GM18519 (cell line): ENCODE measurements at regions not wholly inside any gene's neighbourhood (a gene's known extent, or its start where the extent isn't known, plus 50 kb on each side); places are given as distances from the start of the nearest gene placed in this dataset.

Source experiments
- ATAC-seq: cut with Tn5 transposase; IDR thresholded peaks from one replicate; pipeline ENCODE4 v1.9.1; 2021; ENCODE audit warnings: mild to moderate bottlenecking, moderate library complexity; ENCODE audit not compliant: unreplicated experiment, low FRiP score

DNA sequence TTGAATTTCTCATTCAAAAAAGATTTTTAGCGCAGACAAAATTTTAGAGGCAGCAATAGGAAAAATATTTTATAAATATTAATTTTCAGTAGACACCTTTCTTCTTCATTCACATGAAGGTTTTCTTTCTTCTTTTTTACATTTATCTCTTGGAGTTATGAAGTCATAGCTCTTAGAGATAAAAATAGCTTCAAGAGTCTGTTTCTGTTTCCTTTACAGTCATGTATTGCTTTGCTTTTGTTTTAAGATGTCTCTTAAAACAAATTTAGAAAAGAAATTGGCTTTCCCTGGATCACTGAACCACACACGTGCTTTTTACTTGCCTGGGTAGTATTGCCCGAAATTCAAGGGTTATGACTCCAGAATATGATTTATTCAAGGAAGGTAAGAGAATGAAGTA, 369.9 kb upstream of the LRRC7 start:
- no peak for ATAC-seq

DNA sequence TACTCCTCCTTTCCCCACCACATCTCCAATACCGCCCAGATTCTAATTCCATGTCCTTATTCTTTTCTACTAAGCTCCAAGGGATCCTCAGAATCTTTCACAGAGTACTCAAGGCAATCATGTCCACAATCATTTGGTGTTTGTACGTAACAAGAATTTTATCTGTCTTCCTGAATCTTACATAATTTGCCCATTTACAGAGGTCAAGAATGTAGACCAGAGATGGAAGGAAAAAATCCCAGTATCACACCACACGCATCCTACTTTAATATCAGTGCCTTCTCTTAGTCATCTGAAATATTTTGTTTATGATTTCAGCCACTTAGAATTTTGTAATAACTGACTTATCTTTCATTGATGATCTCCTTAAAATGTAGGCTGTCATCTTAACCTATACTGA, 366.0 kb upstream of the LRRC7 start:
- ATAC-seq, result no peak

DNA sequence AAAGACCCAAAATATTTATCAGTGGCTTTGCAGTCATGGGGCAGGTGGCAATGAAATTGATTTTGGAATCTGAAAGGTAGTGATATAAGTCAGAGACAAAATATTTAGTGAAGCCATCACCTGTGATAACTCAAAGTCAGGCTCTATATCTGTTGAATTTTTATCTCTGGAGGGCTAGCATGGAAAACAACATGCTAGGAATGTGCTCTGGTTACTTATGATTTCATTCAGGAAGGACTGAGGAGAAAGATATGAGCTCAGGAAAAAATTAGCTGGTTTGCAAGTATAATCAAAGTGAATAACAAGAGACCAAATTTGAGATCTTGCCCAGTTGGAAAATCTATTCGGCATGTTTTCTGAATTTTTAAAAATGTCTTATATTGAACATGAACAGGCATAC, 364.6 kb upstream of the LRRC7 start:
- ATAC-seq, result no peak

DNA sequence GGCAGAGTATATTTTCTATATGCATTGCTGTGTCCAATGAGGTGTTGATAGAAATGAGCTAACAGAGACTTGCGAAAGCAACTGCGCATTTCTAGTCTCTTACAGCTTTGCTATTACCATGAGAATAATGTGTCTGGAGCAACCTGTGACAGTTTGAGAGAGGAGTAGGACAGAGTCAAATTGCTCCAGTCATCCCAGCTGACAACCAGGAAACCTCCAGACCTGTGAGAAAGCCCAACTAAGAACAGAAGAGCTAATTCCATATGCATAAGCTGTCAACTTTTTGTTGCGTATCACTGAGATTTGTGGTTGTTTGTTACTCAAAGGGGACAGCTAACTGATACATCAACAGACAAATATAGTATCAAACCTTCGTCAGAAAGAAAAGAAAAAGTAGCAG, 354.1 kb upstream of the LRRC7 start:
- ATAC-seq, result no peak

DNA sequence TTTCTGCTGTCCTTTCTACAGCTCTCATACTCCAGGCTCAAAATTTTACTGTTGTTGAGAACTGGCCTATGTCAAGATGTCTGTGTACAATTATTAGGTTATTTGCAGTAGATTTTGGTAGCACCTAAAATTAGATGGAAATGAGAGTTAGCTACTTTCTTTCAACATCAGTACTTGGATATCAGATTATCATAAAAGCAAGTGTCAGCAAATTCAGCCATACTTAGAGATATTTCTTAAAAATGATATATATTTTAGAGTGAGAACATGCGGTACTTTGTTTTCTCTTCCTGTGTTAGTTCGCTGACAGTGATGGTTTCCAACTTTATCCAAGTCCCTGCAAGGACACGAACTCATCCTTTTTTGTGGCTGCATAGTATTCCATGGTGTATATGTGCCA, 351.8 kb upstream of the LRRC7 start:
- no peak for ATAC-seq

DNA sequence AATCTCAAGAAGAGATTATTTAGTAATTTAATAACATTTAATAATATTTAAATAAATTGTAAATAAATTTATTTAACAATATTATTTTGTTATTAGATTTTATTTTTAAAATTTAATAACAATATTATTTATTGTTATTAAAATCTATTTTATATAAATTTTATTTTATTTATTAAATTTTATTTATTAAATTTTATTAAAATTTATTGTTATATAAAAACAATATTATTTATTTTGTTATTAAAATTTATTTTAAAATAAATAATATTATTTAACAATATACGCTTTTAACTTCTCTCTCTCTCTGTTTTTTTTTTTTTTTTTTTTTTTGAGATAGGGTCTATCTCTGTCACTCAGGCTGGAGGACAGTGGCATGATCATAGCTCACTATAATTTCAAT, 347.1 kb upstream of the LRRC7 start:
- no peak for ATAC-seq

DNA sequence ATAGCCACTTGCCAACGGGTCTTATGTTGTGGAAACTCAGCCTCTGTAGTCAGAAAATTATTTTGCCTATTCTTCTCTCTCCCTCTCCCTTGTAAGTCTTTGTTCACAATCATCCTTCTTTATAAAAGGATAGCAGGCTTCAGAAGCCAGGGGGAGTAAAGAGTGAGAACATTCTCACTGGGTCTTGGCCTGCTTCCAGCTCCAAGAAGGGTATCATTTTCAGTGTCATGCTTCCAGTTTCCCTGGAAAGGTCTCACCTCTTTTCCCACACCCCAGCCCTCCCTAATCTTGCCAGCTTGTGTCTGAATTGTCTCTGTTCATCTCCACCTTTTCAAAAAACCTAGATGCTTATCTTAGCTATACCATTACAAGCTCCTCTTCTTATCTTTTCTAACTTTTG, 346.2 kb upstream of the LRRC7 start:
- no peak for ATAC-seq

DNA sequence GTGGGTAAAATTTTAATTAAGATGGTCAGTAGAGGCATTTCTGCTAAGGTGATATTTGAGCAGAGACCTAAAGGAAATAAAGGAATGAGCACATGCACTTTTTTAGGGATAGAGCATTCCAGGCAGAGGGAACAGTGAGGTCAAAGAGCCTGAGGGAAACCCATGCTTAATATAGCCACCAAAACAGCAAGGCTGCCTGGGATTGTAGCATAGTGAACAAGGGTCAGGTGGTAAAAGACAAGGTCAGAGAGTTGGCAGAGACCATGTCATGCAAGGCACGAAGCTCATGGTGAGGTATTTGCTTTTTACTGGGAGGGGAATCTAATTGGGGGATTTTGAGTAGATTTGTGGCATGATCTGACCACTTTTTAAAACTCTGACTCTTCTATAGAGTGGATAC, 344.6 kb upstream of the LRRC7 start:
- no peak for ATAC-seq

DNA sequence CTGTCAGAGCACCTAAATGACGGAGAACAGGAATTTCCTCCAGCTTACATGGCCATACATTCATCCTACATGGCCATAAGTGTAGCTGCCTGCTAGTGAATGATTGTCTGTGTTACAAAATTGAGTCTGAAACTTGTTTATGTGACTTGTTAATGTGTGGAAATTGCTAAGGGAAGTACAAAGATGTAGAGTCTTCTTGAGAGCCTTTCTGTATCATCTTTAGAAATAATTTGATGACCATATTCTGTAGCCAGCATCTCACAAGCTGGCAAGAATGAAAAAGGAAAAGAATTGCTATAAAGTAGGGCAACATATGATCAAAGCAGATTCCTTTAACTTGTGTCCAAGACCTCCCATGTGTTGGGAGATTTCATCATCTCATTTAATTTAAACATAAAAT, 339.2 kb upstream of the LRRC7 start:
- no peak for ATAC-seq

DNA sequence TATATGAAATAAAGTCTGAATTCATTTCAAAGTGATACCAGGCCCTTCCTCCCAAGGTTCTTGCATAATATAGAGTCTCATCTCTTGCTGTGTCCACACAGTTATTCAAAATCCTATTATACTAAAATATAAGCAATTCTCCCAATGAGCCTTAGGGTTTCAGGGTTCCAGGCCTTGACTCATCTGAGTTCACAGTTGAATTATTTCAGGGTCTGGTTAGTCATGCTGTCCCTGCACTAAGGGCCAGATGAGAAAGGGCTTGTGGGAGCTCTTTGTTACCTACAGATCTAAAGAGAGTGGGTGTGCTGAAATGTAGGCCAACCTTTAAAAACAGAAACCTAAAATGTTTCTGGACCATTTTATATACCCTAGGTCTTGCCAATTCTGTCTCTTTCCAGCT, 337.5 kb upstream of the LRRC7 start:
- ATAC-seq, result no peak

DNA sequence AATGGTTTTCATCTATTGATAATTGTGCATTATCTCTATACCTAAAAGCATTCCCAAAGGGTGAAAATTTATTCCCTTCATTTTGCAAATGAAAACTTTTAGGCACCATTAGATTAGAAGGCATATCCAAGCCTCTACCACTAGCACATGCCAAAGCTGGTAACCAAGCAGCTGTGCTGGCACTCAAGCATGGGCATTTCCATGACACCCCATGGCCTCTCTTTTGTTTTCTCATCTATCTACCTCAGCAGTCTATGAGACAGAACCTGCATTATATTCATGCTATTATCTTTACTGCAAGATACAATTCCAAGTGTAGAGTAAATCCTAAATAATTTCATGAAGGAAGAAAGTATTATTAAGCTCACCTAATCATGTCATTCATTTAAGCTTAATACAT, 334.3 kb upstream of the LRRC7 start:
- no peak for ATAC-seq

DNA sequence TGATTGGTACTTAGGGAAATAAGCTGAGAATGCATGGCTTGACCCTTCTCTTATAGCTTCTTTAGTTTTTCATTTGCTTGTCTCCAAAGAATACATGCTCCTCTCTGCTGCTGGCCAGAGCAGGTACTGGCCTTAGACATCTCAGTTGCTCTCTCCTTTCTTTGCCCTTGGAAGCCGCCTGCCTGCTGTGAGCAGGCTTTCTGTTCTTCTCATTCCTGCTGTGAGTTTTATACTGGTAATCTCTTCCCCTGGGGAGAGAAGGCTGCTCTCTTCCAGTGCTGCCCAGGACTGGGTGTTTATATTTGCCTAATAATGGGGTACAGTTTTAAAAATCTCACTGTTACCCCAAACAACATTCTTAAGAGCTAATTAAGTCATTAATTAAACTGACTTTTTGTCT, 323.5 kb upstream of the LRRC7 start:
- ATAC-seq, result no peak

DNA sequence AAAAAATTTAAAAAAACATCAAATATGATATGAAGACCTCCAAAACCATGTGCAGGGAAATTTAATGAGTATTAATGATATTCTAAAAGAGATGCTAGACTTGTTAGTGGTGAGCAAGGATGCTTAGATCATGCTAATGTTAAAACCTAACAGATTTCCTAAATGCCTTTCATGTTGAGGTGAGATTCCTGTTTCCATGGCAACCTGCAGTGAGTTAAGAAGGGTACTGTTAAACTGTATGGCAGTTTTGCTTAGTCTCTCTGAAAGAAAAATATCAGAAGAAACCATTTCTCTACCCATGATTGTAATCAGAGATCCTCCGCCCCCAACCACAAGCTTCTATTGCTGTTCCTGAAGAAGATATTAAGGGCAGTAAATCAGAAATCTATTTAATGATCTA, 321.6 kb upstream of the LRRC7 start:
- no peak for ATAC-seq

DNA sequence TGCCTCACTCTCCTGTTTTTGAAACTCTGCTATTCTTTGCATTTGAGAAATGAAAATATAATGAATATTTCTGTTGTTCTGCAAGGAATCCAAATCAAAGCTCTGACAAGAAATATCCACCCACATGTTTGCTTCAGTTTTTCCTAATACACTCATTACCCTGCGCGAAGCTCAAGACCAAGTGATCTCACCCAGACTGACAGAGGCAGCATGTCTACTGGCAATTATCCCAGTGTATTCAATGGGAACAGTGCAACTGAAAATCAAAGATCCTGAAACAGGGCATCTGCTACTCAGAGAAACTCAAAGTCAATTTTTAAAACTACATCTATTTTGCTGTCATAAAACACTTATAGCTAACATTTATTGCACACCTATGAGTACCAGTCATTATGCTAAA, 321.0 kb upstream of the LRRC7 start:
- ATAC-seq, result no peak

DNA sequence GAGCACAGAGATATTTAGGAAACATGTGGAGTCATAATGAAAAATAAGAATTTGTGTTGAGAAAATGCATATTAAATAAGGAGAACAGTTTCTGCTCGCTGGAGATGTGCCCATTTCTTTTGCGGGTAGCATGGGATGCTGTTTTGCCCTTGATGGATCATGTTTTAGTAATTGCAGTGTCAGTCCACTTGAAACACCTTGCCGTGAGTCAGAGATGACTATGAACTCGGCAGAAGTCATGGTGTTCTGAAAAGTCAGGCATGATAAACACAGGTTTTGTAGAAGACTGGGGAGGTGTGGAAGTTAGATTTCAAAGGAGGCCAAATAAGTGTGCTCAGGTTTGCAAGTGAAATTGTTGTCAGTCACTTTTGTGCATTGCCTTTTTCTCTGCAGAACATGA, 315.0 kb upstream of the LRRC7 start:
- ATAC-seq, result no peak

DNA sequence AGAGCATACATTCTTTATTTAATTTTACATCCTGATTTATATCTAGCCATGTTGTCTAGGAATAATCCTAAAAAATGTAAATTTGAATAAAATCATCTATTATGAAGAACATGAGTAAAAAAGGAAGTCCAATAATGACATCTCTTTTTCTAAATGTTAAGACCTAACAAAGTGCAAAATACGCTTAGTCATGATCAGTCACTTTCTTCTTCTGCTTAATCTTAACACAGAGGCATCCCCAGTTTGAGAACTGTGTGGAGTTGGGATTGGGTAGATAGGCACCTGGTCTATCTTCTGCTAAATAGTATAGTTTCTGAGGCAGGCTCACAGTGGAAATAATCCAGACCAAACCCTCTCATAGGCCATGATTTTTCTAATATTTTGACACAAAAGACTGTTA, 311.7 kb upstream of the LRRC7 start:
- ATAC-seq, result no peak

DNA sequence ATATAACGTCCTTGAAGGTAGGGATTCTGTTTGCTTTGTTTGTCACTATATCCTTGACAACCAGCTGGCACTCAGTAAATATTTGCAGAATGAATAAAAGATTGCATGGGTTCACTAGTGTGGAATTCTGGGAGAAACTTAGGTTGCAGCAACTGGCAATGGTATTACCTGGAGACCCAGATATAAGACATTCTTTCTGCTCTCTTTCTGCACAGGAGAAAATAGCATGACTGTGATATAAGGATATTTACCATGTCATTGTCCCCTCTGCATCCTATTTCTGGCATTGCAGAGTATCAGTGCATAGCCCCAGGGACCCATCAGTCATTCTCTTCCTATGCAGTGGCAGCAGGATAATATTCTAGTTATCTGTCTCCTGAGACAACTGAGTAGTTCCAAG, 308.9 kb upstream of the LRRC7 start:
- no peak for ATAC-seq

DNA sequence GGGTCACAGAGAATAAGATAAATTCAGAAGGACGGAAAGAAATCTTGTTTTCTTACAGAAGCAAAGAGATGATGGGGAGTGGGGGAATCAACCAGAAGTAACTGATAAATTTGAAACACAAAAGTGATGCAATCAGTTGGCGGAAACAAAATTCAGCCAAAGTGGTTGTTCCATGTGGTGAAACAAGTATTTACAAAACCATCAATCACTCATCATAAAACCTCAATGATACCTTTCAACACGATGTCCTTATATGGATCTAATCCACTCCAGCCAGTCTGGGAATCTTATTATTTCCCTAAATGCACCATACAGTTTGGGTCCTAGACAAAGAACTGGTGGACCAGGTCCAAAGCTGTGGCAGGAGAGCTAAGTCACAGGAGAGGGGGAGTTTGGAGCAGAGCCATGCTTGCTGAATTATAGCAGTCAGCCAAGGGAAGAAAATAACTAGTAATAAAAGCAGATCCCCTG, 303.8 kb upstream of the LRRC7 start:
- ATAC-seq, result no peak

DNA sequence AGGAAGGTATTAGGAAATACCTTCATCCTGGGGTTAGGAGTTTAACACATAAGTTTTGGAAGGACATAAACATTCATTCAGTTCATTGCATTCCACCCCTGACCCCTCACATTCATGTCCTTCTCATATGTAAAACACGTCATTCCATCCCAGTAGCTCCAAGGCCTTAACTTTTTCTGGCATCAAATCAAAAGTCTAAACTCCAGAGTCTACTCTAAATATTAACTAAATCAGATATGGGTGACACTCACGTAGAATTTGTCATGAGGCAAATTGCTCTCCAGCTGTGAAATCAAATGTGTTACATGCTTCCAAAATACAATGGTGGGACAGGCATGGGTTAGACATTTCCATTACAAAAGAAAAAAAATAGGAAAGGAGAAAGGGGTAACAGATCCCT, 298.2 kb upstream of the LRRC7 start:
- ATAC-seq, result no peak

DNA sequence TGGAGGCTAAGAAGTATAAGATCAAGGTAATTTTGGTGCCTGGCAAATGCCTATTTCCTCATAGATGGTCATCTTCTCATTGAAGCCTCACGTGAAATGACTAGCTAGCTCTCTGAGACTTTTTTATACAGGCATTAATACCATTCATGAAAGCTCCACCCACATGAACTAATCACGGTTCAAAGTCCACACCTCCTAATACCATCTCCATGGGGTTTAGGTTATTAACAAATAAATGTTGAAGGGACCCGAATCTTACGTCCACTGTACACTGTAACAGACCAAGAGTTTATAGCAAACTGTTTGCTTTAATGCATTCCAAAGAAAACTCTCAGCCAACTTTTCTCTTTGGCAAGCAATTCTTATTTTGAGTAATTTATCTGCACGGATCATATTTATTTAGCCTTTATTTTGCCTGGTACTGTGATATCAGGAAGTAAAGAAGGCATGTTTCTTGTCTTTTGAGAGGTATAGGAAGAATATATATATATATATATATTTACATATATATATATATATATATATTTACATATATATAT, 296.1 kb upstream of the LRRC7 start:
- no peak for ATAC-seq

DNA sequence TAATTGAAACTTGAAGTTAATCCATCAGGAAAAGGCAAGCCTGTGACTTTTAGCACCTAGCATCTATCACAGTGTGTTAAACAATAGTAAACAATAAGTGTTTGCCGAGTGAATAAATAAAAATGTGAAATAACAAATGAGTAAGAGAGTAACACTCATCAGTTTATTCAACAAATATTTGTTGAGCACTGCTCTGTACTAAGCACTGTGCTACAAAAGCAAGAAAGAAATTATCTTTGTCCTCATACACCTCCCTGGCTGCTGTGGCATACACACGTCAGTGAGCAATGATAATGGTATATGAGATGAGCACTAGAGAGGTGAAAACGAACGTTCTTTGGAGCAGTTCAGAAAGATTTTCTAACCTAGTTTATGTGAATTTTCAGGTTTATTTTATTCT, 295.0 kb upstream of the LRRC7 start:
- no peak for ATAC-seq

DNA sequence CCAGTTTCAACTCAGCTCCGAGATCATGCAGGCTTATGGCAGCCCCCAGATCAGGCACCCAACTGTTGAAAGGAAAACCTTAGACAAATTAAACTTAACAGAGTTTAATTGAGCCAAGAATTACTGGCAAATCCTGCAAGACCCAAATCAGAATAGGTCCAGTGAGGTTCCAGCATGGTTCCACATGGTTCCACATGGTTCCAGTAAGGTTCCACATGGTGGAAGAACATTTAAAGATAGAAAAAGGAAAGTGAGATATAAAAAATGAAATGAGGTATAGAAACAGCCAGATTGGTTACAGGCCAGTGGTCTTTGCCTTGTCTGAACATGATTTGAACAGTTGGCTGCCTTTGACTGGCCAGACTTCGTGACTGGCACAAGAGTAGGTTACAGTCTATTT, 288.8 kb upstream of the LRRC7 start:
- no peak for ATAC-seq

DNA sequence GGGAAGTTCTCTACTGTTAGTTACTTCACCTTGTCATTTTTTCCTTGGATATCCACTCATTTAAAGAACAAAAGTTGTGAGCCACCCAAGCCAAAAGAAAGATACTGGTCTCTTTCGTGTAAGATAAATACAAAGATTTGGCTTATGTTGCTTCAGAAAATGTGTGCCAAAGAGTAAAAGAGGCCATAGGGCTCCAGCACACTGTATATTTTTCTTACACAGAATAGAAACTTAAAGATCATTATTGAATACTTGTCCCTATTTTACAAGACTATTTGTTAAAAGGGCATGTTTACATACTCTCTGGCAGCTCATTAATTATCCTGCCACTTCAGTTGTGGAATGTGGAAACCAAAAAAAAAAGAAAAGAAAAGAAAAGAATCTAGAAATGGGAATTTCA, 284.2 kb upstream of the LRRC7 start:
- ATAC-seq, result no peak
